ENCODE measurements at regions not wholly inside any gene's neighbourhood (a gene's known extent, or its start where the extent isn't known, plus 50 kb on each side); places are given as distances from the start of the nearest gene placed in this dataset.
"Not testable (repeated sequence)": the region's sequence is repeated elsewhere in the genome, so short reads cannot be mapped to it uniquely, and the experiment has no call there.

GRCh38 chrX:150230952-150231351 is 132.2 kb upstream of the MAMLD1 start:
- H3K9me3 ChIP-seq (replicated peaks; ENCODE audit: control insufficient read depth, insufficient read depth, low read length); in situ Hi-C loops (cut with MboI); H3K36me3 ChIP-seq (ENCODE audit: control insufficient read depth in 2 of 2, insufficient read depth in 2 of 2, low read length in 1 of 2); CTCF ChIA-PET; FAIRE-seq; BruUV-seq (replicated peaks); DNase-seq (ENCODE audit: low read depth, low spot score); H3K27ac ChIP-seq (ENCODE audit: control insufficient read depth, insufficient read depth); H3K4me1 ChIP-seq (ENCODE audit: control insufficient read depth, insufficient read depth, low read length); H3K9ac ChIP-seq (ENCODE audit: control insufficient read depth, insufficient read depth, low read length); H3K27me3 ChIP-seq (replicated peaks in 1 of 2; ENCODE audit: control insufficient read depth in 2 of 2, insufficient read depth in 2 of 2, low read length in 1 of 2); RAD21 ChIA-PET (ENCODE audit: unreplicated experiment); H3K4me3 ChIP-seq; H3K4me2 ChIP-seq (ENCODE audit: control insufficient read depth, insufficient read depth); ATAC-seq; intact Hi-C loops (cut with micrococcal nuclease; ENCODE audit: unreplicated experiment); POLR2A ChIA-PET; H3K79me2 ChIP-seq (ENCODE audit: control insufficient read depth, insufficient read depth, low read length); H4K20me1 ChIP-seq (ENCODE audit: control insufficient read depth, insufficient read depth); H2AFZ ChIP-seq (ENCODE audit: control insufficient read depth, low read depth, low read length): not testable (repeated sequence)
- 4% methylated on average over 4 of the region's 6 CpGs for WGBS (ENCODE audit: insufficient coverage, insufficient replicate concordance, low lambda C conversion rate, missing lambda C conversion rate)
- SMC1A ChIA-PET (ENCODE audit: uncharacterized antibody, unreplicated experiment), result interaction anchor here (1.3 kb wide), 1 partner anchor 12 kb away, joined by 3 read pairs; no protein-coding TSS in a partner anchor

DNA sequence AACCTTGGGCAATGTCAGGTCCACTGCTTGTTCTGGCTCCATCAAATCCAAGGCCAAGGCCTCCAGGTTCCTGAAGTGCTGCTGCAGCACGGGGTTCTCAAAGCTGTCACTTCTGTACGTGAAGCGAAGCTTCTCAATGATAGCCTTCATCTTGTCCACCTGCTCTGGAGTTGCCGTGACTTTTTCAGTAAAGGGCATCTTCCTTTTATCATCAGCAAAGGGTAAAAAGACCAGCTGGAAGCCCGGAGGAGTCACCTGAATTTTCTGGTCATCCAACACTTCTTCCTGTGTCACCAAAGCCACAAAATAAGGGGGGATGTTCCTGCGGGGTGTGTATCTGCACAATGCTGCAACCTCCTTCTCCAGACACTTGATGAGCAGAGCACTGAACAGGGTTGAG is 131.7 kb upstream of the MAMLD1 start:
- SMC1A ChIA-PET (ENCODE audit: uncharacterized antibody, unreplicated experiment), result interaction anchor here (1.3 kb wide), 1 partner anchor 12 kb away, joined by 3 read pairs; no protein-coding TSS in a partner anchor
- in situ Hi-C loops (cut with MboI); H3K9ac ChIP-seq (ENCODE audit: control insufficient read depth, insufficient read depth, low read length); BruUV-seq (replicated peaks); H3K27ac ChIP-seq (ENCODE audit: control insufficient read depth, insufficient read depth); H3K27me3 ChIP-seq (replicated peaks in 1 of 2; ENCODE audit: control insufficient read depth in 2 of 2, insufficient read depth in 2 of 2, low read length in 1 of 2); H3K4me3 ChIP-seq; intact Hi-C loops (cut with micrococcal nuclease; ENCODE audit: unreplicated experiment); H3K36me3 ChIP-seq (ENCODE audit: control insufficient read depth in 2 of 2, insufficient read depth in 2 of 2, low read length in 1 of 2); POLR2A ChIA-PET; H4K20me1 ChIP-seq (ENCODE audit: control insufficient read depth, insufficient read depth); ATAC-seq; H3K4me2 ChIP-seq (ENCODE audit: control insufficient read depth, insufficient read depth); CTCF ChIA-PET; FAIRE-seq; H3K79me2 ChIP-seq (ENCODE audit: control insufficient read depth, insufficient read depth, low read length); H3K4me1 ChIP-seq (ENCODE audit: control insufficient read depth, insufficient read depth, low read length); RAD21 ChIA-PET (ENCODE audit: unreplicated experiment); H2AFZ ChIP-seq (ENCODE audit: control insufficient read depth, low read depth, low read length); H3K9me3 ChIP-seq (replicated peaks; ENCODE audit: control insufficient read depth, insufficient read depth, low read length); DNase-seq (ENCODE audit: low read depth, low spot score): not testable (repeated sequence)
- WGBS (ENCODE audit: insufficient coverage, insufficient replicate concordance, low lambda C conversion rate, missing lambda C conversion rate), result 31% methylated on average over 6 of the region's 6 CpGs

DNA sequence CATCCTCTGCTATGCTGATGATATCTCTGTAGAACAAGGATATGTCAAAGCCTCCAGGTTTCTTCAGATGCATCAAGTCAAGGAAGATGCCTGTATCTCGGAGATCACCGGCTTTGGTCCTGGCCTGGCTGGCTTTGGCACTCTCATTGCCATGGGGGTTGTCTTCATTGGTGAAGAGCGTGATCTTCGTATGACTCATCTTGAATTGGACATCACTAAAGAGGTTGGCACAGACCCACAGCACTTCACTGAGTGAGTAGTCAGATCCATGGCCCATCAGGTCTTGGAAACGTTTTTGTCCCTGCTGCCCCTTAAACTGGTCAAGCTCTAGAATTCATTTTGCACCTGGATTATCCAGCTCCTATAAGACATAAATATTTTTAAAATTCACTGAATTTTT is 130.9 kb upstream of the MAMLD1 start:
- H3K27me3 ChIP-seq (replicated peaks in 1 of 2; ENCODE audit: control insufficient read depth in 2 of 2, insufficient read depth in 2 of 2, low read length in 1 of 2); POLR2A ChIA-PET; H4K20me1 ChIP-seq (ENCODE audit: control insufficient read depth, insufficient read depth); H3K9me3 ChIP-seq (replicated peaks; ENCODE audit: control insufficient read depth, insufficient read depth, low read length); CTCF ChIA-PET; intact Hi-C loops (cut with micrococcal nuclease; ENCODE audit: unreplicated experiment); H3K4me1 ChIP-seq (ENCODE audit: control insufficient read depth, insufficient read depth, low read length); H3K4me2 ChIP-seq (ENCODE audit: control insufficient read depth, insufficient read depth); H3K36me3 ChIP-seq (ENCODE audit: control insufficient read depth in 2 of 2, insufficient read depth in 2 of 2, low read length in 1 of 2); DNase-seq (ENCODE audit: low read depth, low spot score); BruUV-seq (replicated peaks); in situ Hi-C loops (cut with MboI); ATAC-seq; H3K27ac ChIP-seq (ENCODE audit: control insufficient read depth, insufficient read depth); H3K9ac ChIP-seq (ENCODE audit: control insufficient read depth, insufficient read depth, low read length); FAIRE-seq; H3K79me2 ChIP-seq (ENCODE audit: control insufficient read depth, insufficient read depth, low read length); RAD21 ChIA-PET (ENCODE audit: unreplicated experiment); H2AFZ ChIP-seq (ENCODE audit: control insufficient read depth, low read depth, low read length); H3K4me3 ChIP-seq; SMC1A ChIA-PET (ENCODE audit: uncharacterized antibody, unreplicated experiment): not testable (repeated sequence)
- WGBS (ENCODE audit: insufficient coverage, insufficient replicate concordance, low lambda C conversion rate, missing lambda C conversion rate), result 33% methylated on average over 5 of the region's 5 CpGs
